Progenitor cell of endocrine pancreas (in vitro differentiated cells): ENCODE measurements at regions not wholly inside any gene's neighbourhood (a gene's known extent, or its start where the extent isn't known, plus 50 kb on each side); places are given as distances from the start of the nearest gene placed in this dataset.
"Not testable (repeated sequence)": the region's sequence is repeated elsewhere in the genome, so short reads cannot be mapped to it uniquely, and the experiment has no call there.

Source experiments
- DNase-seq: peaks from one replicate; pipeline ENCODE4 v3.0.0; 2021; ENCODE audit warnings: low spot score; ENCODE audit not compliant: unreplicated experiment
- H3K27ac Mint-ChIP-seq: 2 replicates; pipeline ENCODE4 v1.8.0; 2021; ENCODE audit warnings: mild to moderate bottlenecking, moderate library complexity, mixed read lengths
- H3K27me3 Mint-ChIP-seq: 2 replicates; pipeline ENCODE4 v1.8.0; 2021; ENCODE audit warnings: mixed read lengths
- H3K36me3 Mint-ChIP-seq: 2 replicates; pipeline ENCODE4 v1.8.0; 2022; ENCODE audit warnings: mixed read lengths; ENCODE audit not compliant: insufficient read depth
- H3K4me1 Mint-ChIP-seq: 2 replicates; pipeline ENCODE4 v1.8.0; 2021; ENCODE audit warnings: low read depth, mixed read lengths
- H3K4me3 Mint-ChIP-seq: 2 replicates; pipeline ENCODE4 v1.8.0; 2021; ENCODE audit warnings: low read depth, mild to moderate bottlenecking, moderate library complexity, mixed read lengths
- H3K9me3 Mint-ChIP-seq: 2 replicates; pipeline ENCODE4 v1.8.0; 2021; ENCODE audit warnings: low read depth, mixed read lengths
- CTCF ChIP-seq: fragments of 200-600 bp; sonication (generic); IDR thresholded peaks from one replicate; pipeline ENCODE4 v1.5.0; 2021; ENCODE audit warnings: antibody characterized with exemption, mild to moderate bottlenecking; ENCODE audit not compliant: unreplicated experiment

- Mint-ChIP-seq H3K27me3 (no peaks in the 10 kb centered on the region), H3K9me3 (peaks cover 6% of the 10 kb centered on the region), H3K4me1 (no peaks in the 10 kb centered on the region), H3K4me3 (no peak overlapping the region), H3K36me3 (no peaks in the 10 kb centered on the region), H3K27ac (no peak overlapping the region)
- TF ChIP-seq CTCF = no peak
- DNase-seq = no peak
These were observed 126.4 kb upstream of the GHITM start for GRCh38 chr10:84012831-84013458.

GRCh38 chr10:84015877-84016595, 123.3 kb upstream of the GHITM start:
- no peak for DNase-seq
- no peaks in the 10 kb centered on the region for H3K27me3 Mint-ChIP-seq
- H3K4me3 Mint-ChIP-seq = no peak overlapping the region
- no peak for TF ChIP-seq CTCF
- peaks cover 7% of the 10 kb centered on the region for H3K9me3 Mint-ChIP-seq
- no peaks in the 10 kb centered on the region for H3K36me3 Mint-ChIP-seq
- no peaks in the 10 kb centered on the region for H3K4me1 Mint-ChIP-seq
- no peak overlapping the region for H3K27ac Mint-ChIP-seq

- no peaks in the 10 kb centered on the region for H3K27me3 Mint-ChIP-seq
- no peak overlapping the region for H3K27ac Mint-ChIP-seq
- TF ChIP-seq CTCF = no peak
These were observed 120.5 kb upstream of the GHITM start for GRCh38 chr10:84018826-84019225.

GRCh38 chr10:84019854-84020458, 119.4 kb upstream of the GHITM start:
- H3K27ac Mint-ChIP-seq = not testable (repeated sequence)

More at GRCh38 chr10:84018826-84019225, 120.5 kb upstream of the GHITM start:
- no peaks in the 10 kb centered on the region for H3K4me1 Mint-ChIP-seq
- no peak for DNase-seq
- H3K36me3 Mint-ChIP-seq = peaks cover 2% of the 10 kb centered on the region
- no peak overlapping the region for H3K4me3 Mint-ChIP-seq
- peaks cover 22% of the 10 kb centered on the region for H3K9me3 Mint-ChIP-seq

GRCh38 chr10:84026821-84027257, 112.5 kb upstream of the GHITM start:
- Mint-ChIP-seq H3K9me3 (peaks cover 24% of the 10 kb centered on the region), H3K36me3 (peaks cover 2% of the 10 kb centered on the region)
- peak; percentile 77 for TF ChIP-seq CTCF

More at GRCh38 chr10:84019854-84020458, 119.4 kb upstream of the GHITM start:
- H3K27me3 Mint-ChIP-seq, DNase-seq, H3K36me3 Mint-ChIP-seq, H3K4me1 Mint-ChIP-seq, H3K4me3 Mint-ChIP-seq: not testable (repeated sequence)
- H3K9me3 Mint-ChIP-seq = peaks cover 32% of the 10 kb centered on the region

More at GRCh38 chr10:84026821-84027257, 112.5 kb upstream of the GHITM start:
- Mint-ChIP-seq H3K27ac (no peak overlapping the region), H3K27me3 (no peaks in the 10 kb centered on the region), H3K4me3 (no peak overlapping the region), H3K4me1 (no peaks in the 10 kb centered on the region)
- DNase-seq = no peak
